ENCODE measurements at regions not wholly inside any gene's neighbourhood (a gene's known extent, or its start where the extent isn't known, plus 50 kb on each side); places are given as distances from the start of the nearest gene placed in this dataset.

- TF ChIP-seq JUND (IDR thresholded peaks at IDR 0.05; ENCODE audit: low read length) (no peak), CREB1 (IDR thresholded peaks at IDR 0.05) (no peak)
These were observed 412.7 kb downstream of the UTRN start (continued) for GRCh38 chr6:144697801-144698200.

Data from H1 (cell line).